HG02588 (cell line): ENCODE measurements at regions not wholly inside any gene's neighbourhood (a gene's known extent, or its start where the extent isn't known, plus 50 kb on each side); places are given as distances from the start of the nearest gene placed in this dataset.

Experiments used
- ATAC-seq: cut with Tn5 transposase; IDR thresholded peaks from one replicate; pipeline ENCODE4 v1.9.1; 2021; ENCODE audit warnings: mild to moderate bottlenecking, moderate library complexity; ENCODE audit not compliant: unreplicated experiment

DNA sequence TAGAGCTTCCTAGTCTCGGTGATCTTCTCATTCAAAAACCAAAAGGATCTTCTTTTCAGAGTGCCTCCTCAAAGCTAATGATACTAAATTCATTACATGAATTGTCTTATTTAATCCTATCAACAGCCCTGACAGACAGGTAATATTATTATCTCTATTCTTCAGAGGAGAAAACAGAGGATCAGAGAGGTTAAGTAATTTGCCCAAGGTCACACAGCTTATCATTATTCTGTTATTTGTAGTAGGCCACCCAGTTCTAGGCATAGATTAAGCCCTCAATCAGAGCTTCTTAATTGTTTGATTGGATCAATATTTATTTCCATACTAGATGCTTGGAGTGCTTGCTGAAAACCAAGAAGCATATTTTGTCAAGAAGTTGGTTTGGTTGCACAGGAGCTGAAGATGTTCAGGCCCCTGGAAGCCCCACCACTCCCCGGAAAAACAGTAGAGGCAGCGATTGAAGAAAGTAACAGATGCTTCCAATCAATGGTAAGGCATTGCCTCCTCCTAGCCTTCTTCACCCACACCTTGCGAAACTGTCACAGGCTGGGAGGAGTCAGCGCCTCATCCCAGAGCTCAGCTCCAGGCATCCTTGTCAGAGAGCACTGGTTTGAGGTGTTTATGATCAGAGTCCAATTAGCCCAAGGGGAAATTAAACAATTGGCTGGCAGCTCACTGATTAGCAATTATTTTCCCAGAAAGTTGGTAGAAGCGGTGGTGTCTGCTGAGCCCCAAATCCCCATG is 487.2 kb downstream of the BCL11A start:
- no peak for ATAC-seq

DNA sequence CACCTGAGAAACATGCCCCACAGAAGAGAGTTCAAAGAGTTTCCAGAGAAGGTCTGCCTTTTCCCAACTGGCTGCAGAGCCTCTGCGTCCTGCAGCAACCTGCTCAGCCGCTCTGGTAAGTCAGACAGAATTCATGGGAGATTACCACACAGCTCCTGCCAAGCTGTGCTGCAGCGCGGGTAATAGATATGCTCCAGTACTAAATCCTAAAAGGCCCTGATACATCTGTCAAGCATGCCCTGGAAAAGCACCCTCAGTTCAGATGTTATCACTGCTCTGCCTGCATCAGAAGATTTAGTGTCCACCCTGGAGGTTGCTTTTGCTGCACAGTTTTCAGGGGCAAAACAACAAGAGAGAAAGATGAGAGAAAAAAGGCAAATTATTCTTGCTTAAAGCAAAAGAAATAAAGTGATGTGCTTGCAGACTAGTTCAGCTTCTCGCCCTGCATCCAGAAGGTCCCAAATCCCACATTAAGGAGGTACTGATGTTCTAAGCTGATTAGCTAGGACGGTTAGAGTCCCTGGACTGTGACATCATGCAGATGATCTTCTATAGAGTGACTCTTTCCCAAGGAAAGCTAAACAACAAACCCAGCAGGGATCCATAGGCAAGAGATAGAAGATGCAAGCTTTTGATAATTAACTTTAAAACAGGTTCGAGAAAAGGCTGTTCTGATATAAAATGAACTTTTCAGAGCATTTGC is 488.6 kb downstream of the BCL11A start:
- ATAC-seq: no peak

DNA sequence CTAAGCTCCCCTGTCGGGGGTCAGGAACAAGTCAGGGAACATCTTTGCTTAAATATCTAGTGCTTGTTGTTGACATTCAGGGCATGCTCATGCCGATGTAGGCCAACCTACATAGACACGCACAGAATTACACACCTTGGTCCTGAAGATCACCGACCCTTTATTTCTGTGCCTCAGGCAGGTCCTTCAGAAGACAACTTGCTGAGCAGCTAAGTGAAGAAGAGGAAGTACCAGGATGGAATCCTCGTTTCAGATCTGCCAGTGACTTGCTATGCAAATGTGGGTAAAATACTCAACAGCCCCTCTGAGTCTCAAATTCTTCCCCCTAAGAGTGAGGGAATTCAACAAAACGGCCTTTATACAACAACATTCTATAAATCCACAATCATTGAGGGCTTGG is 494.7 kb downstream of the BCL11A start:
- no peak for ATAC-seq

DNA sequence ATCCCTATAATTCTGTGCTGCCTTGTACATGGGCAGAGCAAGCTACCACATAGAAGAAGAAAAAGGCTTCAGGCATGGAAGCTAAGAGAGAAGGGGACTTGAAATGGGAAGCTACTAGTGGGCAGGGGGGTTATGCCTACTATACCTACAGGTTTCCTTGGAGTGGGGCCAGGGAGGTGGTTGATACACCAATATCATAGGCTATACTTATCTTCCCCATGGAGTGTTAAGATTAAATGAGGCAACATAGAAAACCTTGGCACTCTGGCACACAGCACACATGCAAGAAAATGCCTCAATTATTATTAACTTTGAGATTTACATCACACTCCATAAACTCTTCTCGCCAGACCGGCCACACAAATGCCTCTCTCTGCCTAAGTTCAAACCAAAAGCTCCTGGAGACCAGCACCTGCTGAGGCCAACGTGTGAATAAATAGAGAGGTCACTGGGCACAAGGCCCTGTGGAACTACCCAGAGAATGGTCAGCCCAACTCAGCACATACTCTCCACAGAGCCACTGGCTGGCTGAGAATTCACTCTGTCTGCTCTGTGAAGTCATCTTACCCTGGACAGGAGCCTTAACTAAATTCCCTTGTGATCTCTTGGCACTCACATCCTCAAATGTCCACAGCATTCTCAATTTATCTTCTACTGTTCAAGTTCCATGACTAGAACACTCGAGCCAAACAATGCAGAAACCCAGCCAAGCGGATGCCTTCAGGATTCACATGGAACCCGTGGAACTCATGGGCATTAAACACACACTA is 498.7 kb downstream of the BCL11A start:
- ATAC-seq: no peak

DNA sequence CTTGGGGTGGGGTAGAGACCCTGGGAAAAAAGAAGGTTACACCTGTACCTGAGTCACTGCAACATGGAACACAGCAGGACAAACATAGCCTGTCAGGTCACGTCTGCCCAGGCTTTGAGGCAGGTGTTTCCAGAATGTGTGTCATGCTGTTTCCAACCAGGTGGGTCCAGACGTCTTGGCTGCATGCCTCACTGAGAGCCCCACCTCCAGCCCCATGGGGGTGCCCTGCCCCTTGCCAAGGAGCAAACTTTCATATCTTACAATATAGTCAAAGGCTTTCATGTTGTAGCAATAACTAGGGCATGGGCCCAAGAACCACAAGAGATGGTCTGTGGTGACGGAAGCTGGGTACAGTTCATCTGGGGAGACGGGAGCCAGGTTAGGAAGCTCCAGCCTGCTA is 499.7 kb downstream of the BCL11A start:
- ATAC-seq: no peak

DNA sequence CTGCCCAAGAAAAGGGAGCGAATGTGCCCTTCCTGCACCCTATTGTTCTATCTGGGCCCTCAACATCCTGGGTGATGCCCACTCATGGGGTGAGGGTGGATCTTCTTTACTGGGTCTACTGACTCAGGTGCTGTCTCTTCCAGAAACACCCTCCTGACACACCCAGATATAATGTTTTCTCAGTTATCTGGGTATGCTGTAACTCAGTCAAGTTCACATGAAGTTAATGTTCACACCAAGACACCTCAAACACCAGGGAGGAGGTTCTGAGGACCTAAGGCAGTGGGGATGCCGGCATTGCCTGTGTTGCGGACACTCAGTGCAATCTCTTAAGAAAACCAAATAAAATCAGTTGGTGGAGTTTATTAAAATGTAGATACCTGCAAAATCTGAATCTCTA is 500.9 kb downstream of the BCL11A start:
- ATAC-seq: no peak

DNA sequence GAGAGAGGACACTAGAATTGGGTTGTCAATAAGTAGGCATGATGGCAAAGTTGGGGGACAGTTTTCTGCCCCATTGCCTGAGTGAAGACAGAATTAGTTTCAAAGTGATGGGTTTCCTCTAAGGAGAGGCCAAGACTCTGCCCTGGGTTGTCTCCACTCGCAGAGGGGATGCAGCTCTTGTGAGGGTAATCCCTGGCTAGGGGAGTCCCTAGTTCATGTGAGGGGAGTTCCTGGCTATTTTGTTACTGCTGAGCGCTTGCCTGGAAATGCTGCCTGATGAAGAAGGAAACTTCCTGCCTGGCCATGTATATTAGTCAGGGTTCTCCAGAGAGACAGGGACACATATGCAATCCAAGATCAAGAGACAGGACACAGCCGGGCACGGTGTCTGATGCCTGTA is 501.5 kb downstream of the BCL11A start:
- ATAC-seq: no peak

DNA sequence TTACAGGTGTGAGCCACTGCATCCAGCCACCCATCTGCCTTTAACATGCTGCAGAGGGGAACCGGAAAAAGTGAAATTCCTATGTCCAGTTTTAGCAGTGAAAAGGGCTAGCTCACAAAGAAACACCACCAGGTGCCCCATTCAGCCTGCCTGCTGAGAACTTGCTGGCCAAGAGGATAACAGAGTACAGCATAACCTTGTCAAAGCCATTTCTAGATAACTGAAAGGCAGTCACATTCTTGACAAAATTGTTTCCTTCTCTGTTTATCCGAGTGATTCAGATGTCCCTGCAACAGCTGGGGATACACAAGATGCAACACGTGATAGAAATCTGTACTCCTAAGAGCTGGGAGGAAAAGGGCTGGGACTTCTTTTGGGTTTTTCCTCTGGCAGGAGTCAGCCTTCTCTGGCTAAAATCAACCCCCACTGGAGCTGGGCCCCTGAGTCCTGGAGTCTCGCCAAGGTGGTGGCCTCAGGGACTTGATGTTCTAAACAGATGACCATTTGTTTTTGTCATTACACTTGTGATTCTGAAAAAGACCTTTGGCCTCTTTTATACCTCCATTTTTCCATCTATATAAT is 505.4 kb downstream of the BCL11A start:
- ATAC-seq: no peak

DNA sequence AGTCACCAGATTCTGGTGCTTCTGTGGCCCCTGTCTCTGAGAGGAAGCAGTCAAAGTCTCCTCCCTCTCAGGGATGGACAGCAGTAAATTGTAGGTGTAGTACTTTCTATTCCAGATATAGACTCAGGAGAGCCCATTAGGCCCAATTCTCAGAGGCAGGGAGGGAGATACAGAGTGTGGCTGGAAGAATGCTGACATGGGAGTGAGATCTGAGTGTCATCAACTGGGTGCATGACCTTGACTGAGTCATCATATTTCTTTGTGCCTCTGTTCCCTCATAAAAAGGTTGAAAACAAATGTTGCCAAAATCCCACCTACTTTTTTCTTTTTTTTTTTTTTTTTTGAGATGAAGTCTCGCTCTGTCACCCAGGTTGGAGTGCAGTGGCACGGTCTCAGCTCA is 506.1 kb downstream of the BCL11A start:
- ATAC-seq: no peak

DNA sequence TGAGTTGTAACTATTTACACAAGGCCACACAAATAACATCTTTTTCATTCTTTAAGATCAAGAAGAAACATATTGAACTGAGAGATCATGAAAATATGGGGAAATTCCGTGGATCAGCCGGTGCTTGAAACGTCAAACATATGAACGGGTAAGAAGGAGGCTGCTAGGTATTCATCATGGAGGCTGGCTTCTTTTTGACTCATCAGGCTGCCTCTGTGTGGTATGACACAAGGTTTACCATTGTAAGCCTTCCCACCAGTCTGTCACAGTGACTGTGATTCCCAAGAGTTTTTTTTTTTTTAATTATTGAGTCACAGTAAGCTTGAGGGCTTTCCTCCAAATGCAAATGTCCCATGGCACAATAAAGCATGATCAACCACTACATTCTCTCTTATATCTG is 506.9 kb downstream of the BCL11A start:
- ATAC-seq: no peak

DNA sequence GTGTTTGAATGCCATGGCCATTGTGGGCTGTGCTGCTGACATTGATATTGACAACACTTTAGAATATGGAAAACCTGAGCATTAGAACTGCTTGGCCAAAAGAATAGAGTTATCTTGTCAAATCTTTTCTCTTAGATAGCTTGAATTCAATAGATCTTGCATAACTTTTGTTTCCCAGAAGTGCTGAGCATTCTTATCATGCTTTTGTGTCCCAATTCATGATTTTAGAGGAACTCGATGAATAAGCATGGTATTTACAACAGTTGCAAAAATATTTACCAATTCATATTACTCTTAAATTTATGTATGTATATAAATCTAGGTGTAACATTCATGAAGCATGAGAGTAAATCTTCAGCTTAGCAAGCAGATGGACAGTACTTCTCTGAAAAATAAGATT is 508.0 kb downstream of the BCL11A start:
- no peak for ATAC-seq

DNA sequence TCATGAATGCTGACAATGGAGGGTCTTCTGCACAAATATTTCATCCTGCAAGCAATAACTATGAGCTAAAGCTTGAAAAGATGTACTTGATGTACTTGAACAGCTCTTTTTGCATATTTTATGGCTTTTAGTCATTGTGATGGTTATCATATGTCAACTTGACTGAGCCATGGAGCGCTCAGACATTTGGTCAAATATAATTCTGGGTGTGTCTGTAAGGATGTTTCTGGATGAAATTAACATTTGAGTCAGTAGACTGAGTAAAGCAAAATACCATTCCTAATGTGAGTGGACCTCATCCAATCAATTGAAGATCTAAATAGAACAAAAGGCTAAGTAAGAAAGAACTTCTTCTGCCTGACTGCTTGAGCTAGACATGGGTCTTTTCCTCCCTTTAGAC is 509.0 kb downstream of the BCL11A start:
- no peak for ATAC-seq

DNA sequence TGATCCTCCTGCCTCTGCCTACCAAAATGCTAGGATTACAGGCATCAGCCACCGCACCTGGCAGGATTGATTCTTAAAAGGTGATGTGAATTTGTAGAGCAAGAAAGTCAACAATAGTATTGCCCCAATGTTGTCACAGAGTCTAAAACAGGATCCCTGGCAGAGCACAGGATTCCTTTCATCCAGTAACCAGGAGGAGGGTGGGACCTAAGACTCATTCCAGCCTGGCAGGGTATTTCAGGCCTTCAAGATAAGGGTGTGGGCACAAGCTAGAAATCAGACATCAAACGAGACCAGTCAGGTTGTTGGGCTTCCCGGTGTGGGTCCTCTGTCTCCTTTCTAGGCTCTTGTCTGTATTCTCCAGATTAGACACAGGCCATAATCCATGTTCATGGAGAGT is 511.4 kb downstream of the BCL11A start:
- ATAC-seq: no peak

DNA sequence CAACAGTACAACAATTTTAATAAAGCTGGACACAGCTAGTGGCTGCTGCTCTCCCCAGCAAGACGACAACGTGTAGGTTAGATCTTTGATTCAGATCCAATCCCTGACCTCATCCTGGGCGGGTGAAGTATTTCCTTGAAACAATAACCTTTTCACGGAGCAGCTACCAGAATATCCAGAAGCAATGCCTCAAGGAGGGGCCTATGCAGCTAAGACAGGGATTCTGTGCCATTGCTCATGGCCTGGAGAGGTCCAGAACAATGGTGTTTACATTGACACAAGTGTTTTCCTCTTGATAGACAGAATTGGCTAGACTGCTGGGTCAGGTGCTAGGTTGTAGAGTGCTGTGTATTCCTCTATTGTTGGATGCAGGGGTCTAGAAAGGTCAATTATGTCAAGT is 520.1 kb downstream of the BCL11A start:
- ATAC-seq: no peak

DNA sequence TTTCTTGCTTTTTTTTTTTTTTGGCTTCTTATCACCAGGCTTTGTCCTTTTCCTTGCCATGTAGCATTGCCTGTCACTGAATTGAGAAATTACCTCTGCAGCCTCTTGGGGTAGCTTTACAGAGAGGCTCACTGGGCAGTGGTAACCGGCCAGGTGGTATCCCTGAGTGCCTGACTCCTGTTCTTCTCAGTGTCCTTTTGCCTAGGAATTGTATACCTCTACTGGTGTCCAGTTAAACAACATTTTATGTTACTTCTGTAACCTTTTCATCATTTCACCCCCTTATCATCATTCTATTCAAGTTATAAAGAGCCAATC is 523.9 kb downstream of the BCL11A start:
- no peak for ATAC-seq

DNA sequence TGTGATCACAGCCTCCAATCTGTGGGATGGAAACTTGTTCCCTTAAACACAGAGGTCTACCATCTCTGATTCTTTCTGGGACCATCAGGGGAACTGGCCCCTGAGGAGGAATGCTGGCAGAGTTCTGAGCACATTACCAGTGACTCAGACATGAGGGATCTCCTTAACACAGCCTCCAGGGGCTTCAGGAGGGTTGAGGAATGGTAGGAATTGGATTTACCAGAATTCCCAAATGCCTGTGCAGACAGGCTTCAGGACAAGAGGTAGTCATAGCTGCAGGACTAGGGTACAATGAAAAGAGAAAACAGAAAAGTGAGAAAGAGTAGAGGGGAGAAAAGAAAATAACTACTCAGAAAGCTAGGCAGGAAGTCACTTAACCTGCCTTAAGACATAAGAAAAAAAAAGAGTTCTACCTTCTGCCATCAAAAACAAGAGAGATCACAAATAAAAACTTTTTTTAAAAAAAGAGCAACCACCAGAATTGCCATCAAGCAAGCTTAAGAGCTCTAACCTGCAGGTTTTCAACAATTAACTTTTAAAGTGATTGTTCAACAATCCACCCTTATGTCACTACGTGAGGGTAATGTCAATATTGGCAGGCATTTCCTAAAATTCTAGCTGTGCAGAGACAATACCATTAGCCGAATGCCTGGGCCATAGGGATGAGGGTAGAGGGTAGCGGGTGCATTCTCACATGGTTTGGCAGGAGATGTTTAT is 524.4 kb downstream of the BCL11A start:
- no peak for ATAC-seq

DNA sequence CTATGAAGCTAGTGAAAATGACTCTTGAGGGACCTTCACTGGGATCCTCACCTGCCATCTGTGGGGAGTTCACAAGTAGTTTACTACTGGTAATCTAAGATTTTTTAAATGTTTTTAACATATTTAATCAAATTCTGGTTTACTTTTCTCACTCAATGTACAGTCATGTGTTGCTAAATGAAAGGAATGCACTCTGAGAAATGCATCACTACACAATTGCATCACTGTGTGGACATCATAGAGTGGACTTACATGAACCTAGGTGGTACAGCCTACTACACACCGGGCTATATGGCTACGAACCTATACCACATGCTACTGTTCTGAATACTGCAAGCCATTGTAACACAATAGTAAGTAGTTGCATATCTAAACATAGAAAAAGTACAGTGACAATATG is 528.0 kb downstream of the BCL11A start:
- ATAC-seq: no peak

DNA sequence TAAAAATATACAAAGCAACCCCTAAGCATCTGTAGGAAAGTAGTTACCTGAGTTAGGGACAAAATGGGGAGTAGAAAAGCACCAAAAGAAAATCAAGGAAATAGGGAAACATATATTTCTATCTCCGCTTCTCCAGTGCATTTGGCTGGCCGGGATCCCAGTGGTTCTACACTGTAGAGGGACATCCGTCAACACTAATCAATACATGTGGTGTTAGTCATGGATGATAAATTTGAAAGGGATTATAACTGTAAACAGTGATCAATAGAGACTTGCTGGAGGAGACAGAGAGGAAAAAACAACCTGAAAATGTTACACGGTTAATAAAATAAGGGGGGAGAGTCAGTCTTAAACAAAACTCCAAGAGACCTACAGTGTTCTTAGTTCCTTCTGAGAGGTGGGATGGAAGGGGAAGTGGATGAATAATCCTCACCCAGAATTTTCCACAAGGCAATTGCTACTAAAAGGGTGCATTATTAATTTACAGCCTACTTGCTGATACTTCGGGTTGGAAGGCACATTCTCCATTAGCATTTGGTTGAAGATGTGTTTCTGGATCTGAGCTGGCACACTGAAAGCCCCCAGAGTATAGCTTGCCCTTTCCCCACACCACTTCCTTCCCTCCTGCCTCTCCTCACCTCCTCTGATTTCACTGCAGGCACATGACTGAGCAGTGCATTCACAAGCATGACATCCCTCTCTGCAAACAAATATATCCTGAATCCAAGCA is 530.0 kb downstream of the BCL11A start:
- ATAC-seq: no peak

DNA sequence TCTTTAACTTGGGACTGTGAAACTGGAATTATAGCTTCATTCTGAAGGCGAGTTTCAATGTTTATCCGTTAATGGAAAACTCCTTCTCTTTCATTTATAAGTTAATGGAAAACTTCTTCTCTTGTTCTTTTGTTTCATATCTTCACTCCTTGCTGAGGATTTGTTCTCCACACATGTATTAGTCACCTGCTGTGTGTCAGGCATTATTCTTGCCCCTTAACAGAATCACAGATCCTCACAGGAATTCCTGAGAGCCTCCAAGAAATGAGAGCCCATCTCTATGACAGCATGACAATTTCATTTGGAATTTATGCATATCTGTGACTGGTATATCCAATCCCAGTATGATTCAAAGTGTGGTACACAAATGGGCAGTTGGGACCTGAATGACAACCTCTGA is 545.8 kb downstream of the BCL11A start:
- no peak for ATAC-seq

DNA sequence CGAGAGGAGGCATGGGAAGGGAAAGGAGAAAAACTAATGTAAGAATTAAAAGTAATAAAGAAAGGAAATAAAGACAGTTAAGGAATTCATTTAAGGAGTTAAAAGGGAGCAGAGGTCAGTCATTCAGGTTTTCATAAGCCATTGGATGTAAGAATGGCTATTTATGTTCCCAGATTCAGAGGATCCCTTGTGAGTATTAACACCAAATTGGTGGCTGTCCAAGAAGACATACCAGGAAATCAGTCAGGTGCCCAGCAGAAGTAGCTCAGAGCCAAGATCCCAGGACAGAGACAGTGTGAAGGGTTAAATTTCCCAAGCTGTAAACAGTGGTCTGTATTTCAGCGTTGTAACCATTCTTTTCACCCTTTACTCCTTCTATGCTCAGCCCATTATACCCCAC is 550.4 kb downstream of the BCL11A start:
- no peak for ATAC-seq
